ENCODE measurements at regions not wholly inside any gene's neighbourhood (a gene's known extent, or its start where the extent isn't known, plus 50 kb on each side); places are given as distances from the start of the nearest gene placed in this dataset.

DNA sequence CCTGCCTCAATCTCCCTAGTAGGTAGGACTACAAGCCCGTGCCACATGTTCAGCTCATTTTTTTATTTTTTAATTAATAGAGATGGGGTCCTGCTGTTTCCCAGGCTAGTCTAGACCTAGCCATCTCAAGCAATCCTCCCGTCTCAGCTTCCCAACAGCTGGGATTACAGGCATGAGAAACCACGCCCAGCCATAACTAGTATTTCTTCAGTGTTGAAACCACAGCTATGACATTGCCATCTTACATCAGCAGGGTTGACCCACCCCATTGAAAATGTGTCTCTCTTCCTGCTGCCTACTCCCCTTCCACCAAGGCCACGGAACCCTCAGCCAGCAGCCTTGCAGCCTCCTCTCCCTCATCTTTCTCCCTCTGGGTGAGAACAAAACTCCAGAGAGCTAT lies 62.1 kb upstream of the ZNF746 start:
- TF ChIP-seq POLR2A (IDR thresholded peaks at IDR 0.05; ENCODE audit: low read length) (no peak), GATA1 (IDR thresholded peaks at IDR 0.05; ENCODE audit: low read depth, low read length) (no peak)
